Loucy (cell line): ENCODE measurements at regions not wholly inside any gene's neighbourhood (a gene's known extent, or its start where the extent isn't known, plus 50 kb on each side); places are given as distances from the start of the nearest gene placed in this dataset.

Experiments
- EZH2phosphoT487 ChIP-seq: fragments of 200-600 bp; IDR thresholded peaks from 2 replicates; pipeline ENCODE4 v1.6.1; 2018; ENCODE audit warnings: antibody characterized with exemption, mild to moderate bottlenecking, moderate library complexity, borderline replicate concordance
- TF ChIP-seq, protein P1 (sequence below): fragments of 200-600 bp; sonication (generic); conservative IDR thresholded peaks from 2 replicates; pipeline ENCODE4 v1.5.1; 2014; ENCODE audit warnings: mild to moderate bottlenecking, antibody characterized with exemption, low read length

DNA sequence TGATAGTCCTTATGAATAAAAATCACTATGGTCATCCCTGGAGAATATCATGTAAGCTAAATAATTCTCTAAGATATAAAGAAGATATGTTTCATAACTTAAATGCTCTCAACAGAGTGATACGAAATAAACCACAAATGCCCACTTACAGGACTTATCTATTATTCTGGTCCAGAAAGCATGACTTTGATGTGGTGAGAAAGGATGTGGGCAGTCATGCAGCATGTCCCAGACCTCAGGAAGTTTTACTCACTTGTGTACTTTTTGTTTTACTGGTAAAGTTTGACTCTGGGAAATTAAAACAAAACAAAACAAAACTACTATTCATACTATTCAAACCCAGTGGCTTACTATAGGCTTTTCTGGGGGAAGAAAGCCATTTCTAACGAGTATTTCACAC lies 483.2 kb upstream of the SLITRK6 start:
- TF ChIP-seq, protein P1, sequence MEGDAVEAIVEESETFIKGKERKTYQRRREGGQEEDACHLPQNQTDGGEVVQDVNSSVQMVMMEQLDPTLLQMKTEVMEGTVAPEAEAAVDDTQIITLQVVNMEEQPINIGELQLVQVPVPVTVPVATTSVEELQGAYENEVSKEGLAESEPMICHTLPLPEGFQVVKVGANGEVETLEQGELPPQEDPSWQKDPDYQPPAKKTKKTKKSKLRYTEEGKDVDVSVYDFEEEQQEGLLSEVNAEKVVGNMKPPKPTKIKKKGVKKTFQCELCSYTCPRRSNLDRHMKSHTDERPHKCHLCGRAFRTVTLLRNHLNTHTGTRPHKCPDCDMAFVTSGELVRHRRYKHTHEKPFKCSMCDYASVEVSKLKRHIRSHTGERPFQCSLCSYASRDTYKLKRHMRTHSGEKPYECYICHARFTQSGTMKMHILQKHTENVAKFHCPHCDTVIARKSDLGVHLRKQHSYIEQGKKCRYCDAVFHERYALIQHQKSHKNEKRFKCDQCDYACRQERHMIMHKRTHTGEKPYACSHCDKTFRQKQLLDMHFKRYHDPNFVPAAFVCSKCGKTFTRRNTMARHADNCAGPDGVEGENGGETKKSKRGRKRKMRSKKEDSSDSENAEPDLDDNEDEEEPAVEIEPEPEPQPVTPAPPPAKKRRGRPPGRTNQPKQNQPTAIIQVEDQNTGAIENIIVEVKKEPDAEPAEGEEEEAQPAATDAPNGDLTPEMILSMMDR = no peak
- no peak for TF ChIP-seq EZH2phosphoT487
